ENCODE measurements at regions not wholly inside any gene's neighbourhood (a gene's known extent, or its start where the extent isn't known, plus 50 kb on each side); places are given as distances from the start of the nearest gene placed in this dataset.

- TF ChIP-seq POLR2AphosphoS5 (IDR thresholded peaks at IDR 0.05; ENCODE audit: low read depth) (no peak), CTCF (IDR thresholded peaks at IDR 0.05; ENCODE audit: insufficient read depth, low read length) (no peak), REST (IDR thresholded peaks at IDR 0.05; ENCODE audit: insufficient replicate concordance, low read depth) (no peak), GABPA (IDR thresholded peaks at IDR 0.05; ENCODE audit: low read depth) (no peak), SPI1 (IDR thresholded peaks at IDR 0.05; ENCODE audit: borderline replicate concordance, low read depth) (no peak)
- no peak for DNase-seq (ENCODE audit: low read depth in 1 of 2, low spot score in 1 of 2)
Measured at GRCh38 chr1:199766218-199766792, 261.2 kb upstream of the NR5A2 start.

GRCh38 chr1:199767700-199768099 lies 259.8 kb upstream of the NR5A2 start:
- DNase-seq (ENCODE audit: low read depth in 1 of 2, low spot score in 1 of 2), result no peak
- H3K27ac ChIP-seq (replicated peaks), result no peak overlapping the region
- H3K4me3 ChIP-seq (replicated peaks; ENCODE audit: insufficient read depth, low read length), result no peak overlapping the region
- H3K27me3 ChIP-seq (ENCODE audit: insufficient read depth, poor library complexity, severe bottlenecking), result no peaks in the 10 kb centered on the region
- TF ChIP-seq POLR2AphosphoS5 (IDR thresholded peaks at IDR 0.05; ENCODE audit: low read depth) (no peak), REST (IDR thresholded peaks at IDR 0.05; ENCODE audit: insufficient replicate concordance, low read depth) (no peak)

More at GRCh38 chr1:199766218-199766792, 261.2 kb upstream of the NR5A2 start:
- Histone ChIP-seq H3K27me3 (ENCODE audit: insufficient read depth, poor library complexity, severe bottlenecking) (no peaks in the 10 kb centered on the region), H3K27ac (replicated peaks) (no peak overlapping the region), H3K4me3 (replicated peaks; ENCODE audit: insufficient read depth, low read length) (no peak overlapping the region)

GRCh38 chr1:199774433-199775089 lies 252.9 kb upstream of the NR5A2 start:
- Histone ChIP-seq H3K27me3 (ENCODE audit: insufficient read depth, poor library complexity, severe bottlenecking) (peaks cover 2% of the 10 kb centered on the region), H3K27ac (replicated peaks) (no peak overlapping the region), H3K4me3 (replicated peaks; ENCODE audit: insufficient read depth, low read length) (no peak overlapping the region)
- DNase-seq (ENCODE audit: low read depth in 1 of 2, low spot score in 1 of 2), result no peak
- TF ChIP-seq GABPA (IDR thresholded peaks at IDR 0.05; ENCODE audit: low read depth) (no peak), REST (IDR thresholded peaks at IDR 0.05; ENCODE audit: insufficient replicate concordance, low read depth) (no peak), POLR2AphosphoS5 (IDR thresholded peaks at IDR 0.05; ENCODE audit: low read depth) (no peak), CTCF (IDR thresholded peaks at IDR 0.05; ENCODE audit: insufficient read depth, low read length) (no peak), SPI1 (IDR thresholded peaks at IDR 0.05; ENCODE audit: borderline replicate concordance, low read depth) (no peak)

Measured in HL-60 (cell line).